GM23338 (cell line): ENCODE measurements at regions not wholly inside any gene's neighbourhood (a gene's known extent, or its start where the extent isn't known, plus 50 kb on each side); places are given as distances from the start of the nearest gene placed in this dataset.

Experiments used
- CTCF ChIP-seq, 2 experiments: fragments of 200-600 bp in 1 of 2; sonication (generic) in 1 of 2; conservative IDR thresholded peaks; 2 replicates each; pipeline versions ENCODE4 v1.5.1 to v1.6.1; 2016 to 2017; ENCODE audit warnings: antibody characterized with exemption in 2 of 2, low read depth in 2 of 2, mild to moderate bottlenecking in 2 of 2, moderate library complexity in 1 of 2
- REST ChIP-seq: IDR thresholded peaks from one replicate; pipeline ENCODE4 v1.6.1; 2018; ENCODE audit warnings: antibody characterized with exemption; ENCODE audit not compliant: unreplicated experiment

GRCh38 chr4:149047368-149047767, 605.2 kb upstream of the NR3C2 start:
- TF ChIP-seq CTCF (conservative IDR thresholded peaks at IDR 0.05; ENCODE audit: low read depth in 2 of 2): no peak
- no peak for TF ChIP-seq REST
